GM12878 (cell line): ENCODE measurements at regions not wholly inside any gene's neighbourhood (a gene's known extent, or its start where the extent isn't known, plus 50 kb on each side); places are given as distances from the start of the nearest gene placed in this dataset.

ENCODE experiments used
- CTCF ChIP-seq, 3 experiments: IDR thresholded peaks in 2 of 3; conservative IDR thresholded peaks in 1 of 3; 2 replicates each; pipeline ENCODE4 v1.5.1; 2011; ENCODE audit warnings: low read depth in 3 of 3, low read length in 3 of 3, mild to moderate bottlenecking in 3 of 3, control low read depth in 2 of 3, moderate library complexity in 2 of 3, inconsistent platforms in 1 of 3, mixed read lengths in 1 of 3; ENCODE audit not compliant: control insufficient read depth in 2 of 3, insufficient read depth in 1 of 3; ENCODE audit errors: extremely low read depth in 1 of 3
- EP300 ChIP-seq, 2 experiments: fragments of 150-350 bp in 1 of 2; IDR thresholded peaks; 2 replicates each; pipeline ENCODE4 v1.6.1; 2011 to 2012; ENCODE audit warnings: low read depth in 2 of 2, low read length in 2 of 2, borderline replicate concordance in 1 of 2, improper control_type of control experiment in 1 of 2, inconsistent platforms in 1 of 2; ENCODE audit not compliant: control insufficient read depth in 1 of 2
- POLR2A ChIP-seq: IDR thresholded peaks from 2 replicates; pipeline ENCODE4 v1.6.1; 2011; ENCODE audit warnings: low read depth, mild to moderate bottlenecking, low read length
- POLR2AphosphoS5 ChIP-seq: IDR thresholded peaks from 2 replicates; pipeline ENCODE4 v1.6.1; 2011; ENCODE audit warnings: mild to moderate bottlenecking, low read length, inconsistent platforms
- RAD21 ChIP-seq: IDR thresholded peaks from 2 replicates; pipeline ENCODE4 v1.6.1; 2011; ENCODE audit warnings: mild to moderate bottlenecking, low read depth, low read length, moderate library complexity; ENCODE audit not compliant: insufficient read depth
- RAD51 ChIP-seq: fragments of 450-650 bp; IDR thresholded peaks from 2 replicates; pipeline ENCODE4 v1.6.1; 2016; ENCODE audit warnings: moderate library complexity, mild to moderate bottlenecking, inconsistent platforms
- REST ChIP-seq: IDR thresholded peaks from 2 replicates; pipeline ENCODE4 v1.6.1; 2012; ENCODE audit warnings: mild to moderate bottlenecking, low read depth, low read length

GRCh38 chr7:131616487-131617200, 60.2 kb upstream of the PODXL start:
- no peak for TF ChIP-seq POLR2AphosphoS5
- no peak for TF ChIP-seq EP300 (IDR thresholded peaks at IDR 0.05; ENCODE audit: borderline replicate concordance in 1 of 2, control insufficient read depth in 1 of 2, low read depth in 2 of 2, low read length in 2 of 2)
- no peak for TF ChIP-seq REST
- TF ChIP-seq POLR2A, result no peak
- no peak for TF ChIP-seq RAD51
- no peak for TF ChIP-seq CTCF (IDR thresholded peaks at IDR 0.05 in 2 of 3, conservative IDR thresholded peaks at IDR 0.05 in 1 of 3; ENCODE audit: control insufficient read depth in 2 of 3, extremely low read depth in 1 of 3, insufficient read depth in 1 of 3, low read depth in 3 of 3, low read length in 3 of 3)
- no peak for TF ChIP-seq RAD21
